Right kidney (tissue), 1 donor: ENCODE measurements at regions not wholly inside any gene's neighbourhood (a gene's known extent, or its start where the extent isn't known, plus 50 kb on each side); places are given as distances from the start of the nearest gene placed in this dataset.
A peak's percentile ranks its signal among the peaks of the same experiment; 100 is the strongest.

Experiments used
- DNase-seq: peaks from one replicate; pipeline ENCODE4 v3.0.0-alpha.2; 2016

DNA sequence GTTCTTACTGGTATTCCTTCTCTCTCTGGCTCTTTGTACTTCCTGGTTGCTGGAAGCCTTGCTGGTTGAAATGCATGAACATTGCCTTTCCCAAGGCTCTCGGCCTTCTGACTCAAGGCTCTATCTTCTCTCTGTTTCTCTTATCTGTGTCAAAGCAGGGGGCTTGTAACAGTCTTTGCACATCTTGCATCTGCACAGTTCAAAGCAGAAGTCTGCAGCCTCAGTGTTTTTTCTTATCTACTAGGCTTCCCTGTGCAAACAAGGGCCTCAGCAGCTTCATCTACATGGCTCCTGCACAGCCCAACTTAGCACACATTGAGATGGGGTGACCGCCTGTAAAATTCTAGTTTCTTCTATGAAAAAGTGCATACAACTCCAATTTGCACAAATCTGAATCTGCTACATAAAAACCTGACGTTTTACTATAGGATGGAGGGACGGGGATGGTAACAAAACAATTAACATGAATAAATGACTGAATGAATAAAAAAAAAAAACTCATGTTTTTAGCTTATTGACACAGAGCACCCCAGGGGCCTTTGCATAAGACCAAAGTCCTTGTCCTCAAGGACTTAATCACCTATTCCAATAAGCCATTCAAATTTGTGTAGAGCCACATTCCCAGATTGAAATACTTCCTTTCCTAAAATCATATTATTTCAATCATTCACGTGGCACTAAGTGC, 458.3 kb downstream of the LMO4 start:
- no peak for DNase-seq

DNA sequence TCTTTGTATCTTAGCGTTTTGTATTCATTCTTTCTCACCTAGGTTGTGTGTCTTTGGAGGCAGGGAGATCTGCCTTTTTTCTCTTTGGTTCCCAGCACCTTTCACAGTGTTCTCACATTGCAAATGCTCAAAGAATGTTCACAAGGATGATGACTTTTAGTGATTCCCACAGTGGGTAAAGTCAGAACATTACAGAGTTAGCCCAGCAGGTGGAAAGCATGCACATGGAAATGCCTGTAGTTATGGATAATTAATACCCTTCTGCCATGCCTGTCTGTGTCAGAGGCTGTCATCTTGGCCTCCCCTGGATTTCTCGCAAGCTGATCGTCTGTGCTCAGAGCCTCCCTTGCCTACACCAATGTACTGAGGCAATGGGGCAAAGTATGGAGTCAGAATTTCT, 458.9 kb downstream of the LMO4 start:
- DNase-seq, result no peak

DNA sequence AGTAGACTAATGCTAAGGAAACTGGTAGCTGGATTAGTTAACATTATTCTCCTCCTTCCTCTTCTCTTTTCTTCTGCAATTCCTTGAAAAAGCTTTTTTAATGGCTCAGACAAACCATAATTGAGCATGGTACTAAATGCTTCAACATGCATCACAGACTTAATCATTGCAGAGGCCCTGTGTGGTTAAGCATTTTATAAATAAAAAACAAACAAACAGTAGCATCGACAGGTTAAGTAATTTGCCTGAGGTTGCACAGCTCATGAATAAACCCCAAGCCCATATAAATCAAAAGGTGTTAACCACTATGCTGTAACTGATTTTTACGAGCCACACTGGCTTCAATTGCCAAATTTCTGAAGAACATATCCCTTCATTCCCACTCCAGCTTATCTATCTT, 462.1 kb downstream of the LMO4 start:
- DNase-seq, result no peak

DNA sequence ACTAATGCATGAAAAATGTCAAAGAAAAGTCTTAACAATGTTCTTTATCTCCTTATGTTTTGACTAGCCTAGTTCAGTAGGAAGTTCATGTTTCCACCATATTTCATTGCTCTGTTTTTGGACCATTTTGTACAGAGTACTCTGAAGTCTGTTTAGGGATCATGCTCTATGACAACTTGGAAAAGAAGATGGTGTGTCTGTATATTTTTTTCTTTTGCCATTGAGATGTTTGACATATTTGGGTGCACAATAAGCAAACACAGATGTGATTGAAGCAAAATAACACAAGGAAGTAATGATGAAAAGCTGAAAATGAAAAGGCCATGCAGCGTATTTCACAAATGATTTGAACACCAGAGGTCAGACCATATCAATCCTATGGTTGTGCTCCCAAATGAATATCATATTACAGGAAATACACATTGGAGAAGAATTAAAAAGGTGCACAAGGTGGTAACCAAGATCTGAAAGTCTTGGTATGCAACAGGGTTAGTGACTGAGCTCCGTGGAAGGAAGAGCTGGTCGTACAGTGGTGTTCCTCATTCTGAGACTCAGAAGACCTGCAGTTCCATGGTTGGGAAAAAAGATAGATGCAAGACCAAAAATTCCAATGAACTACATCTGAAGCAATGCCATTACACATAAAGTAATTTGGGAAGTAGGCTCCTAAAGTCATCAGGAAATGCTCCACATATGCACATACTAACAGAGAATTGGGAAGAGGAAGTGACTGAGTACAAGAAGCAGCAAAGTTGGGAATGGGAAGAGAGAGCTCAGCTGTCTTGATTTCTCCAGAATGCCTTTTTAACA, 463.5 kb downstream of the LMO4 start:
- no peak for DNase-seq

DNA sequence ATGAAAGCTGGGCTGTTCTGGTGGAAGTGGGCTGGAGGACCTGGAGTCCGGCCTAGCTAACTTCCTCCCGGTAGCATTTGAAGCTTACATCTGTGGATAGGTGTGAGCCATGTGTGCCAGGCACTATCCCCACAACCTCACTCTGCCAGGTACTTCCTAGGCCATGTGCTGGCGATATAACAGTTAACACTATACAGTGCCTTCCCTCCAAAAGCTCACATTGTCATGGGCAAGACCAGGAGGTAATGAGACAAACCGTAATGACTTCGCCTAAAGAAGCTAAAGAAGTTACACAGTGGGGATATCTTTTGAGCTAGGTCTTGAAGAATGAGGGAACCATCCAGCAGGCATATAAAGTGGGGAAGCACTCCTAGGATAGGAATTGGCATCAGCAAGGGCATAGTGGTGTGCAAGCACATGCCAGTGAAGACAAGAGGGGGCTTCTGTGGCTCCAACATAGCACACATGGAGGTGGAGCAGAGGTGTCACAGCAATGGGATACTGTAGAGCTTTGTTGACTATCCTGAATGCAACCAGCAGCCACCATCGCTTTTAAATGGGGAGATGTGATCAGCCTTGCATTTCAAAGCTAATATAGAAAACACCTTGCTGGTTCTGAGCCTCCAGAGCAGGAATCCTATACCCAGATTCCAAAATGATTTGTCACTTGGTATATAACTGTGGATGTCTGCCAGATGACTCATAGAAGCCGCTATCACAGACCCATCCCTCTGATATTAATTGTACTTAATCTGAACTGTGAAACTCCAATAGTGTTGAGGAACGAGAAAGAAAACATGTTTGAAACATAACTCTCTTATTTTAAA, 466.3 kb downstream of the LMO4 start:
- DNase-seq, result no peak

DNA sequence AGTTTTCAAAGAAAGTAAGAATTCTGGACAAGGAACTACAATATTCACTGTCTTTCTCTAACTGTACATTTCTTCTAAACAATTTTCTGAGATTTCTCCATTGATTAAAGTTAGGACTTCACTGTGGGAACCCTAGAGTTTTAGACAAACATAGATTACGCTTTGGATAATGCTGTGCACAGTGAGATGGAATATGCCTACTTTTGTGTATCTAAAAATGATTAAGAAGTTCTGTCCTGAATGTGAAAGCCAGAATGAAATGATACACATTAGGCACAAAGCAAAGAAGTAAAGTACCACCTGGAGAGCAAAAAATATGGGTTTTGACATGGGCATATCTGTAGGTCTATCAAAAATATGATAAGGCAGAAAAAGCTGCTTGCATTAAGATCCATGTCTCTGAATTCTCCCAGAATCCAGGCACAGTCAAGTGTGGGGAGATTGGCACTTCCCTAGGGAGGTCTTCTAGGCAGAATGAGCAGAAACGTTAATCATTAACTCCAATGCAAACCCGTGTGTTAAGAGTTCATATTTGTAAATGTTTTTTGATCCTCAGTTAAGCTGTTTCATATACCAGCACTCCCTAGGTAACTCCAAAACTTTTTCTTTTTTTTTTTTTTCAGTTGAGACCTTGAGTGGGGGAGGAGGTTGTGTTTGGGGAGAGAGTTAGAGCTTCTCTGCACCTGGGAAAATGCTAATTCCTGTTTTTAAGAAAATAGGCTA, 467.1 kb downstream of the LMO4 start:
- peak; percentile 33 for DNase-seq

DNA sequence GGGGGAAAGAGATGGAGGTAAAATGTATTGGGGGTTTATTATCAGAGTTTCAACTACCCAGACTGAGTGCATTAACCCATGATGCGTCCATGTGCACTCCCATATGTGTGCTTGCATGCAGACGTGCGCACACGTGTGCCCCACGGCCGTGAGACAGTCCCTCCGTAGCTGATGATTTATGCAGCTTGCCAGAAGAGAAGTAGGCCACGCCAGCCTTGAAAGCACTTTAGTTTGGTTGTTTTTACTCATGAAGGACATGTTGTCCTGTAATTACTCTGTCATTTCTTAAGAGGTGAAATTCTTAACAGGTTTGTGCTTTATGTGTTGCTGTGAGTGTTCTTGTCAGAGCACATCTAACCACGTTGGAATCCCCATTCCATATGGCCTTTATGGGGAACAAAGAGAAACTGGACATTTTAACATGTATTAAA, 467.8 kb downstream of the LMO4 start:
- DNase-seq, result peak; percentile 33

DNA sequence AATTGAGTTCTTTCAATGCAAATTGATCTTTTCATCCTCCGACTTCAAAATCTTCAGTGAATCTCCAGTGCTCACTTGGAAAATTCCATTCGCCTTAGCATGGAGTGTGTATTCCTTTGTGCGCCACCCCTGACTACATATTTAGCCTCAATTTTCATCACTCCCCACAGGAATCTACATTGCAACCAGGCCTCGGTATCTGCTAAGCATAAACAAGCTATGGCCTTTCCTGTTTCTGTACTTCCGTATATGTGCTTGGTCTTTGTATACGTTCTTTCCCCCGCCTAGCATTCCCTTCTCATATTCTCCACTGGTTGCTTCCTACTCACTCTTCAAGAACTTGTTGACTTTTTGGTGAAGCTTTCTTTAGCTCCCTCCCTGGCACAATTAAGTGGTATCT, 470.8 kb downstream of the LMO4 start:
- no peak for DNase-seq

DNA sequence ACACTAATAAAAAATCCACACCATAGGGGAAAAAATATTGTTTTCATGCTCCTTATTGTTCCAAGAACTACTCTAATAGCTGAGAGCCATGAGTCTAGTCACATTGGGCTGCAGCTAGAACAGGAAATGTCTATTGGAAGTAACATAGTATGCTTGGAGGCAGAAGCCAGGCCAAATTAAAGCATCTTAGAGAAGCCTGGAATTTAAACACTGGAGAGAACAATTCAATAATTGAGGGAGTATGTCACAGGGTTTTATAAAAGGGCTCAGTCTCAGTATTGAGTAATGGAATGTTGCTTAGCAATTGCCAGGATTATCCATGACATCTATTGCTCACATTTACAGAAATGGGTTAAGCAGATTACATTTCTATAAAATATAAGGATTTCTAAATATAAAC, 471.3 kb downstream of the LMO4 start:
- DNase-seq, result no peak

DNA sequence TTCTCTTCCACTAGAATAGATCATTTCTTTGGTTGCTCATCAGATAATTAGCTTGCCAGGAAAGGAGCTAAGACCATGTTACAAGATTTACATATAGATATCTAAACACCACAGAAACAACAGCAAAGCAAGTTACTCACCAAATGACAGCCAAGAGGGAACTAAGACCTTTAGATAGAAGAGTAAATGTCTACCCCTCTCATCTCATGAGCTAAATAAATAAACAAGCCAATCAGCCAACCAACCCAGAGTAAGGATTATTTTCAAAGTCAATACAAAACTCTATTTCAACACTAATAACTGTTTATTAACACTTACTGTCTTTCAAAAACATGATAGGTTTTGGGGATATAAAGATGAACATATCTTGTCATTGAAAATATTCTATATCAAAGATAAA, 474.7 kb downstream of the LMO4 start:
- DNase-seq, result no peak

DNA sequence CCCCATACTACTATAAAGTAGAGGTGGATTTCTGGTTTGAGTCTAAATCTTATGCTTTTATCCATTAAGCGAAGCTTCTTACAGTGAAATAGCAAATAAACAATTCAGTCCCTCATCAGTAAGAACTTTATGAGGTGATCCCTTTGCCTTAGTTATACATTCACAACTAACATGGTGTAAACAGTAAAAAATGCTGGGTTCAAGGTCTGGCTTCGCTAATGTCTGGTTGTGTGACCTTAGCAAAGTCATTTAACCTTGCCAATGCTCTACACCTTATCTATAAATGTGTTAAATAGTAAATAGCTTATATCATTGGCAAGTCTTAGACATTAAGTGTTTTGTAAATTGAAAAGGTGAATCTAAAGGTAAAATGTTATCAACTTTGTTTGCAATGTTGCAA, 475.4 kb downstream of the LMO4 start:
- DNase-seq, result no peak

DNA sequence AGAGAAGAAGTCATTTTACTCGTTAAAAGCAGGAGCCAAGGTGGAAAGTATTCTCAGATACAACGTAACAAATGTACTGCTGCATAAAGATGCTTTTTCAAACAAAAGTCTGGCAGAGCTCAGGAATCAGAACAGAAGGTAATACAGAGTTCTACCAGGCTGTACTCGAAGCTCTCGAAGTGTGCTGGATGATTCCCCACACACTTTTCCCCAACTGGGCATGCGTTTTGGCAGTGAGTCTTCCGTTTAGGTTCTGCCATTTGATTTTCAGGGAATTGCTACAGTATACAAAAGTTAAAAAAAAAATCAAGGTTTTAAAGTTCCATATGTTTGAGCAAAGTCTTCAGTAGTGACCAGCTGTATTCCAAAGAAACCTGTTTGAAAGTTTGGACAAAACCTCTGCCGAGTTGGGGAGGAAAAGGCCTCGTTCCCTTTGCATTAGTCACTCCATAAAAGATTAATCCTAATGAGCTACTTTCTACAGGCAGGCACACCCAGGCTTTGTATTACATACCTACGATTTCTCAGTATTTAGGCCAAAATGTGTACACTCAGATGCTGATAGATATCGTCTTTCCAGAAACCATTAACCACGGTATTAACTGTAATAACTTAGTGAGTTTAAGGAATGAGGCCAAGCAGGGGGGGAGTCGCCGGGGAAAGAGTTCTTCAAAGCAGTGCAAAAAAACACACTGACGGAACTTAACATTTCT, 477.1 kb downstream of the LMO4 start:
- DNase-seq, result peak; percentile 36

DNA sequence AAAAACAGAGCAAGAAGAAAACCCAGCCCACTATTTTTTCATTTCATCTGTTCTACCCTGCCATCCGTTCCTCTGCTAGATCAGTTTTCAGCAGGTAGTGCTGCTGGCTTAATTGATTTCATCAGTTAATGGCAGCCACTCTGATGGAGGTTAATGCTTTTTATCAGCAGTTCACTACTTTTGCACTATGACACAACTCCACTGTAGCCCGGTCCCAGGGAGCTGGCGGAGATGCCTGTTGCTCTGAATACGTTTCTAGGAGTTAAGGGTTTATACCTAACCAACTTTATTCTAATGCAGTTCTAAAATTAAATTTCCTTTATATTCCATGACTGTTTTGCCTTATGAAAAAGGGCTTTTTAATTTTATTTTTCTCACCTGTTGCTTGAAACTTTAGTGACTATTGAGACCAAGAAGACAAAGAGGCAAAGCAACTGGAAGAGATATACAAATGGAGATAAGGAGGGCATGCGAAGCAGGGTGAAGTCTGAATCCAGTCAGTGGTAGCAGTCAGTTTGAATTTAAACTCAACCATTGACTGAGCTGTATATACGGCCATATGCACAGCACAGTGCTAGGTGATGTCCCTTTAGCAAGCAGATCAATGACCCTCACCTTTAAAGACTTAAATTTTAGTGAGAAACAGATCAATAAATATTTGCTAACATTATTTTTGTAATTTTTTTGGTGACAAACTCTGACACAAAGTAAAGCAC, 477.9 kb downstream of the LMO4 start:
- DNase-seq, result peak; percentile 39

DNA sequence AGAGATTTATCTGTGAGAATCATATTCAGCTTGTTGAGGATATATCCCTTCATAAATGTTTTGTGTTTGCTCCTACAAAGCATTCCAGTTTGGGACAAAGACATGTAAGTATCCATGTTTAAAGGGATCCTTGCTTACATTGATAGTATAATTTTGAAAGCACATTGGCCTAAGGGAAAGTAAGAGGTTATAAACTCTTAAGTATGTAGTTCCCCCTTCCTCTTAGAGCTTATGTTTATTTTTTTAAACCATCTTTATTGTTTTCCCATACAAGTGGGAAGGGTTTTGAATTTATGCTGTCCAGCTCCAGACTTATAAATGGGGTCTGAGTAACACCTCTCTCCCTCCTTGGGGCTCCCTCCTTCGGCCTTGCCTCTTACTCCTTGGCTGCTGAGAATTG, 481.5 kb downstream of the LMO4 start:
- no peak for DNase-seq

DNA sequence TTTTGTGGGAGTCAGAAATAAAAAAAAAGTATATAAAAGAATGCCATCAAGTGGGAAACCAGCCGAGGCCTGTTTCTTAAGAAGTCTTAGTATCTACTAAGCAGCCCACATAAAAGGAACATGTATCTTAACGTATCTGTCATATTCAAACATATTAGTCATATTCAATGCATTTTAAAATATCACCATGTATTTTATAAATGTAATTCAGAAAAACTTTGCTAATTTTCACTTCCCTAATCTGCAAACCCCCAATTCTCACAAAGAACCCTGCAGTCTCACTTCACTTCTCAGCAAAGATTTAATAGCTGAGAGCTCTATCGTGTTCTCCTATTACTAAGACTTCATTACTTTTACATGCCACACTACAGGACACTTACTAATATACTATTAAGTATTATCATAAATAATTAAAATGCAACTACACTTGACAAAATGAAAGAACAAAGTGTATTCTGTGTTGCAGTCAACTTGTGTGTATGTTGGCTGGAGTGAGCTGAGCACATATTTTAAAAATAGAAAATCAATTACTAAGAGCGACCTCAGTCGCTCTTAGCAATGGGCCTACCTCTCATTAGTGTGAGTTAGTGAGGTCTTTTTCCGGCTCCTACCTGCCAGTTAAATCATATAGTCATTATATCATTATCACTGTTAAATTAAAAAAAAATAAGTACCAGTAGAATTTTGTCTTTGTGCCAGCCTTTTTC, 484.3 kb downstream of the LMO4 start:
- no peak for DNase-seq

DNA sequence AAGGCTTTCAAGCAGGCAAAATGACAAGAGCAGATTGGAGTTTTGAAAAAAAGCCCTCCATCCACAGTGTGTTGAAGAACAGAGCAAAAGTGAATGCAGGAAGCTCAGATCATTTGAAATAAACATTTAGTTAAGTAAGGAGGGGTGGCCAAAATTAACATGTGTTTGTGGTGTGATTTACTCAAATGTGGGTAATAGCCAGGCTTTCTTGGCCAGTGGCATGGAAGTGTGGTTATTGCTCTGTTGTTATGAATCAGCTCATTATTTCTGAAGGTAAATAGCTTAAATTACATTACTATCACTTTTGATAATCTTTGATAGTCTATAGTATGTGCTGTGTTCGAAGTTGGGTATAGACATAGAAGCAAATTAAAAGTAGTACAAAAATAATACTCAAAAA, 485.9 kb downstream of the LMO4 start:
- DNase-seq, result no peak

DNA sequence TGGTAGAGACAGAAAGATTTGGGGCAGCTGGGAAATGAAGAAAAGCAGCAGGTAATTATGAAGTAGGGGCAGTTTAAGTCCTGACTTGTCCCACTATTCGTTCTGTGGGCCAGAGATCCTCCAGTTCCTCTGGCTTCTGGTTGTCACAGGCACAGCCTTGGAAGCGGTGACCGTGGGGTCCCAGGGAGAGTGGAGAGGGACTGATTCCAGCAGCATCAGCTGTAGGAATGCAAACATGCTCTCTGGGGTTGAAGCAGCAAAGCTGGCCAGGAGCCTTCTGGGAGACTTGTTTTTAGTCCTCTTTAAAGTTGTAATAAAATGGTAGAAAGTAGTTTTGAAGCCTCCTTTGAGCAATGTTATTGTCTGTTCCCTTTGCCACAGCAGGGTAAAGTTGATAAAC, 488.0 kb downstream of the LMO4 start:
- DNase-seq, result no peak

DNA sequence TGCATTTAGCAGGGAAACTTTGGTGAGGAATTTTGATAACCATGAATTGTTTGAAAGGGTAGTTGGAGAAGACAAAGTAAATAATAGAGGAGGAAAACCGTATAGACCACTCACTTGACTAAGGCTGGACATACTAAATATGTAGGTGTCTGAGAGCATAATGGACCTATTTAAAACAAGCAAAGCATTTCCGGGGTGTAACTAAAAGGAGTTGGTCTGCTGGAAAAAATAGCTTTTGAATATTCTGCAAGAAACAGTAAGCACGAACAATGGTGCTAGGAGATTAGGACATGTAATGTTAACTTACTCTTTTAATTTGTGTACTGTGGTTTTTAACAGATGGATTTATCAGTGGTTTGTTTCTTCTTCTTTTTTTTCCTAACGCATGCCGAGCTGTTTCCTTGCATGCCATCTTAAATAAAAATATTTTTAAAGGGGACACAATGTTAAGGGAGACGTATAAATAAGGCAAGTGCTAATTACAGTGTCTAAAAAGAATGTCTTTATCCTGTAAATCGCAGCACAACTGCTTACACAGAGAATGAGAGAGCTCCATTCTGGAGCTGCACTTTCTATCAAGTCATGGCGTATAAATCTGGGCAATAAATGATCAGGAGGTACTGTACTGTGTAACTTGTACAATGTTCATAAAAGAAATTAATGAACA, 492.1 kb downstream of the LMO4 start:
- no peak for DNase-seq

DNA sequence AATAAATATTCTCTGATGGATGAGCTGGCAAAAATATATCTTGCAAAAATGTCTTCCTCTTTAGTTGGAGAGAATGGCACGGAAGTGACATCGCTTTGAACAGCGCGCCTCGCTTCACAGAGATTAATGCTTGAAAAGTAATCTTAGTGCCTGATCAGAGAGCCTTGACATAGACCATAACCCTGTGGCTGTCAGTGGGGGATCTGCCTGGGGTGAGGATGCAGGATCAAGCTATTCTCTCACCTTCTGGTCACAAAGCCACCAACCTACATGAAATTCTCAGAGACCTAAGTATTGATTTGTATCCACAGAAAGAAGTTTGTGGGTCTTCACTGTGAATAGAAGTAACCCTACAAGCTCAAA, 492.6 kb downstream of the LMO4 start:
- peak; percentile 27 for DNase-seq

DNA sequence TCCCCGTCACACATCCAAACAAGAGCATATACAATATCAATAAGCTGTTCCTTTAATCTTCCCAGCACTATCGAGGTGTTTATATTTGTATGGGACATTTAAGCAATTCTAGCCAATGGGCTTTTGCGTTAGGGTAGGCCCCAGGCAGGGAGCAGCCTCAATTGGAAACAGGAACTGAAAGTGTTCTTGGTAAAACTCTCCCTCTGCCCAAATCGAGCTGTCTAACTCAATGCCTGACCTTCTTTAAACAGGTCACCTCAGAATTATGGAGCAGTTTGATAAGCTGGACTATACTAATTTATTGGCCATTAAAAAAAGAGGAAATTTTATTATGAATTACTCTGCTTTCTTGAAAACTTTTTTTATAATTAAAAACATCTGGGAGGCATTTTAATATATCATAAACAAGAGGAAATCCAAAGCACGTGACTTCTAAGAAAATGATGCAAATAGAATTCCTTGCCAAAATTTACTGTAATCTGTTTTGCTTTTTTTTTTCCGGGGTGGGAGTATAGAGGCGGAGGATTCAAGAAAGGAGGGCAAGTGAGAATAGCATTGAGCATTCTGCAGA, 498.1 kb downstream of the LMO4 start:
- DNase-seq, result peak; percentile 37
